Gastroesophageal sphincter (tissue), 3 donors: ENCODE measurements at regions not wholly inside any gene's neighbourhood (a gene's known extent, or its start where the extent isn't known, plus 50 kb on each side); places are given as distances from the start of the nearest gene placed in this dataset.

Source experiments
- CTCF ChIP-seq, 4 experiments: fragments of 200-600 bp in 2 of 4; fragments of 450-650 bp in 2 of 4; sonication (generic) in 1 of 4; IDR thresholded peaks; one replicate each; pipeline ENCODE4 v1.5.1; 2017 to 2019; ENCODE audit warnings: antibody characterized with exemption in 4 of 4, mild to moderate bottlenecking in 2 of 4, moderate library complexity in 2 of 4
- POLR2A ChIP-seq, 2 donors: fragments of 450-650 bp; IDR thresholded peaks; one replicate each; pipeline ENCODE4 v1.6.1; 2017; ENCODE audit warnings: antibody characterized with exemption in 2 of 2, mild to moderate bottlenecking in 2 of 2, moderate library complexity in 1 of 2

GRCh38 chr6:153843420-153843819, 195.6 kb upstream of the OPRM1 start:
- TF ChIP-seq CTCF (IDR thresholded peaks at IDR 0.05) (no peak), POLR2A (IDR thresholded peaks at IDR 0.05) (no peak)
